Limb (tissue), 2 donors: ENCODE measurements at regions not wholly inside any gene's neighbourhood (a gene's known extent, or its start where the extent isn't known, plus 50 kb on each side); places are given as distances from the start of the nearest gene placed in this dataset.
"Not testable (repeated sequence)": the region's sequence is repeated elsewhere in the genome, so short reads cannot be mapped to it uniquely, and the experiment has no call there.

Source experiments
- DNase-seq, 2 donors: peaks; one replicate each; pipeline ENCODE4 v3.0.0-alpha.2; 2016; ENCODE audit errors: extremely low spot score in 2 of 2

- DNase-seq = no peak
These were observed 111.0 kb upstream of the CPHXL start for GRCh38 chr16:75837264-75837663.

GRCh38 chr16:75837681-75838080 is 111.4 kb upstream of the CPHXL start:
- DNase-seq = no peak

- DNase-seq = no peak
These were observed 115.2 kb upstream of the CPHXL start for GRCh38 chr16:75841517-75841916.

DNA sequence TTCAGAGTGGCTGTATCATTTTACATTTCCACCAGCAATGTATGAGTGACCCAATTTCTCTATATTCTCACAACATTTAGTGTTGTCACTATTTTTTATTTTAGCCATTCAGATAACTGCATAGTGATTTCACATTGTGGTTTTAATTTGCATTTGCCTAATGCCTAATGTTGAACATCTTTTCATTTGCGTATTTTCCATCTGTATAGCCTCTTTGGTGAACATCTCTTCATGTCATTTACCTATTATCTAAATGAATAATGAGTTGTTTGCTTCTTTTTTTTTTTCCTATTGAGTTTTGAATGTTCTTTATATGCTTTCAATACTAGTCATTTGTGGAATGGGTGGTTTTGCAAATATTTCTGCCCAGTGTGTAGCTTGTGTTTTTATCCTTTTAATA is 120.9 kb upstream of the CPHXL start:
- DNase-seq = no peak

DNA sequence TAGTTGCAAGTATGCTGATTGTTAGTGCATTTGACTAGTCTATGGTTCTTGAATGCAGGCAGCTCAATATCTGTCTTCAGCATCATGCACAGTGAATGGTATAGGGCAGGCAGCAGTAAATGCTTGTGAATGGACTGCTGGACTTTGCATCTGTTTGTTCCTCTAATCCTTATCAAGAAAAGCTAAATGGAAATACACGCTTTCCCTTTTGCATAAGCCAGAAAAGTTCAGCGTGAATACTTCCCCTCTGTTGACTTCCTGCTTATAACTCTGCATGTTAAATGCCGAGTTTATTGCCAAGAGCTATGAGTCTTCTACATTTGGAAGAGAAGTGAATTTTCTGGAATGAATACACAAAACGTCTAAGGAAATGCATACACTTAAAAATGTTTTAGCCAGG is 127.9 kb upstream of the CPHXL start:
- no peak for DNase-seq

DNA sequence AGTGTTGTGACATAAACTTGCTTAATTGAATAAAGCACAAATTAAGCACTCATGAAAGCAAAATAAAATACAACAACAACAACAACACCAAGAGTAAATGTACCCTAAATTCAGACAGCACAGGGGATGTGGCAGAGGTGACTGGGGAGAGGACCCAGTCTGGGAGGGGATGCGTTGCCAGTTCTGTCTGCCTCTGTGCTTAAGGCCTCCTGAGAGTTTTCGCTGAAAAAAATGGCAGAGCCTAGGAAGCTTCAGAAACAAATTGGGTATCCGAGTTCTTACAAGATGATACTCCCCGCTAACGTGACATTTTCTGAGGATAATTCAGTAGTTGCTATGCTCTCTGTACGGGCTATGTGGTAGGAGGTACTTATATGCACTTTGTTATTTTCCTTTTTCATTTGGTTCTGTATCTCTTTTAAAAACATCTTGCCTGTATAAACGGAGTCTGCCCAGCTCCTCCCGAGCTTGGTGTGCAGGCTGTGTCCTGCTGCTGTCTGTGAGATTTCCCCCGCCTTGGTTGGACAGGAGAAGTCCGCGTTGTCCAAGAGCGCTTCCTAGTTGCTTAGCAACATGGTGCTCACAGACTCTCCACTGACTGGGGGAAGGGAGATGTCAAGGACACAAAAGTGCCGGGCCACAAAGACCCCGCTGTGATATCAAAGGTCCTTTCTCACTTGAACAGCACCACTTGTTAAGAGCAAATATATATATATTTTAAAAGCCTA is 134.2 kb upstream of the CPHXL start:
- DNase-seq = peak; percentile 49 to 51

- DNase-seq = no peak
These were observed 135.2 kb upstream of the CPHXL start for GRCh38 chr16:75861311-75862097.

GRCh38 chr16:75862098-75862386 is 135.8 kb upstream of the CPHXL start:
- DNase-seq = no peak

DNA sequence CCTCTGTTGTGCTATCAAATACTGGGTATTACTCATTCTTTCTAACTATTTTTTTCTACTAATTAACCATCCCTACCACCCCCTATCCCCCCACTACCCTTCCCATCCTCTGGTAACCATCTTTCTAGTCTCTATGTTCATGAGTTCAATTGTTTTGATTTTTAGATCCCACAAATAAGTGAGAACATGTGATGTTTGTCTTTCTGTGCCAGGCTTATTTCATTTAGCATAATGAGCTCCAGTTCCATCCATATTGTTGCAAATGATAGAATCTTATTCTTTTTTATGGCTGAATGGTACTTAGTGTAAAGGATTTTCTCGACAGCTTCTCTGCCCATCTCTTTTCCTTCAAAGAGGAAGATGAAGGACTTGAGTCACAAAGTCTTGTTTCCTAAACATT is 138.0 kb upstream of the CPHXL start:
- DNase-seq = no peak

- no peak for DNase-seq
These were observed 139.4 kb upstream of the CPHXL start for GRCh38 chr16:75865736-75866135.

- no peak for DNase-seq
These were observed 142.6 kb upstream of the CPHXL start for GRCh38 chr16:75868636-75869632.

GRCh38 chr16:75881280-75881679 is 155.0 kb upstream of the CPHXL start:
- not testable (repeated sequence) for DNase-seq

DNA sequence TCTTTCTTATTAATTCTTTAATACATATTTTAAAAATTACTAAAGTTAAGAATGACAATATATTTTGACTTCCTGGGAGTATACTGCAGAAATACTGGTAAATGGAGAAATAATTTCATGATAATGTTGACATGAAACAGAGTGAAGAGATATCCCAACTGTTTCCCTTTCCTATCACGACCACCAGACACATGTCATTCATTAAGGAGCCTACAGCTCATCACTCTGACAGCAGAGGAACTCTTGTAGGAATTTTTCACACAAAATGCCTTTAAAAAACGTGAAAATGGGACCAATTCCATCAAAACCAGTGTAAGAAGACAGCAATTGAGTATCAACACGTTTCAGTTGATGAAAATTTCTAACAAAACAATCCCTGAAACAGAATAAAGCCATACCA is 172.9 kb upstream of the CPHXL start:
- no peak for DNase-seq

DNA sequence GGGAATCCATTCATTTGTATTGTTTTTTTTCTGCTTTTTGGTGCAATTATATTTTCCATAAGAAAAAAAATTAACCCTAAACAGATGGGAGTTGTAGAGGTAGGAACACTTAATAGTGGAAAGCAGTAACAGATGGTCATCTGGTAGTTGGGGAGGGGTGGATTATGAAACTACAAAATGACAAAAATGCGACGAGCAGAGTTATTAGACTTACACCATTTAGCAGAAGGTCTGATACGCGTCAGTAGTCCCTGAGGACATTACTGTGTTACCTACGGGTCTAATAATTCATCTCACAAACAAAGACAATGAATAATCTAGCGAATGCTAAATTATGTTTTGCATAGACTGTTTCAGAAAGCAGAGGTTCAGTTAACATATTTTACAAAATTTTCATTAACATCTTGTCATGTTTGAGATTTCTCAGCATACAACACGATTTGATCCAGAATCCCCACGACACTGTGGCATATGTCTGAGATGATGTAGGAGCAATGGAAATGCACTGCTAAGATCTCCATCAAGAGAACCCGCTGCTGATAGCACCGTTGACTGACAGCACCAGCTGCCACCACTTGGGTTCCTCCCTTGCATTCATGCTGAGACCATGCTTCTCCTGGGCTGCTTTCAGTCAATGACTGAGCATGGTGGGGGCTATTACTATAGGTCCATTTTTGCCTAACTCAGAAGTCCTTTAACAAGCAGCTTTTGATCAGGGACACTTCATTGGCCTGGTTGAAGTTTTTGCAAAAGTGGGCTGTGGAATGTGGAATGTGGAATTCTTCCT is 182.2 kb upstream of the CPHXL start:
- peak; percentile 20 to 38 for DNase-seq

DNA sequence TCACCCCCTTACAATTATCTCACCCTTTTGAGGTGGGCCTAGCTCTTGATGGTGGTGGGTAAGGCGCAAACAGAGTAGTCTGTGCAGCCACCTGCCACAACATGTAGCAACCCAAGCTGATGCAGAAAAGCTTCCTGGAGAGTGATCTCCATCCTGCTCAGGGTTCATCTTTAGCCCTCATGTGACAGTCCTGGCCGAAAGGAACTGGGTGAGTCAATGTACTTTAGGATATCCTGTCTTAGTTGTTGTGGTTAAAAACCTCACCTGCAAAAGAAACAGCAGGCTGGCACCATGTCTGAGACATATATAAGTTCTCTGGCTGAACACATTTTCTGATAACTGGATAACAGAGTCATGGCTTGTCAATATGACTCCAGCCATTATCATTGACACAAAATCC is 183.5 kb upstream of the CPHXL start:
- no peak for DNase-seq

GRCh38 chr16:75911896-75912295 is 185.6 kb upstream of the CPHXL start:
- DNase-seq = no peak

DNA sequence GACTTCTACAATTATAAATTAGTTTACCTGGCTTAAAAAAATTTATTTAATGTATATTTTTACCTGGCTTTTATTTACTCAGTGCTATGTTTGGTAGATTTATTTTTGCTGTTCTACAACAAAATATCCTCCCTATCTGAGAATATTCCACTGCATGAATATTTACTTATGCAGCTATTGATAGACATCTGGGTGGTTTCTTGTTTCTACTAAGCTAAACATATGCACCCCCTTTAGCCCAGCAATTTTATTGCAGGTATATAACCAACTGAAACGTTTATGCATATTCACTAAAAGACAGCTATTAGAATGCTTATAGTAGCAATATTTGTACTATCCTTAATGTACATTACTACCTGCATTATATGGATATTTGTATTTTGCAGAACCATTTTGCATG is 187.7 kb upstream of the CPHXL start:
- no peak for DNase-seq

- no peak for DNase-seq
These were observed 190.2 kb upstream of the CPHXL start for GRCh38 chr16:75916451-75916850.

GRCh38 chr16:75918109-75918508 is 191.8 kb upstream of the CPHXL start:
- no peak for DNase-seq

DNA sequence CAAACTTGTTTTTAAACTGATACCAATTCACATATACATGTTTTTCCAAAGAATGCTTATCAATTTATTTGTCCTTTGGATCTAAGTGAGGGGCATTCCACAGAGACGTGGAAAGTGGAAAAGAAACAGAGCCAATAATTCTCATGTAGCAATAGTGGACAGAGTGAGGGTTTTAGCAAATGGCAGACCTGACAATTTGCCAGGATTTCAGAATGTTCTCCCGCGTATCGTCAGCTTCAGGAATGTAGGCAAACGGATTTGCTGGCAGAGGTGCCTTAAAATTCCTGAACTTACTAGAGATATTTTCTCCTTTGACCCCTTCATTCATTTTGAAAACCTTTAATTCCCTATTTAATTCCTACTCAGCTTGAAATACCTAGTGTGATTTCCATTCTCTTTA is 193.4 kb upstream of the CPHXL start:
- no peak for DNase-seq

GRCh38 chr16:75921281-75921680 is 195.0 kb upstream of the CPHXL start:
- no peak for DNase-seq
